Stimulated activated naive CD8-positive, alpha-beta T cell treated with anti-CD3 and anti-CD28 coated beads, Interleukin-15, amount 100 ng/mL, for 72 hours (primary cell): ENCODE measurements at regions not wholly inside any gene's neighbourhood (a gene's known extent, or its start where the extent isn't known, plus 50 kb on each side); places are given as distances from the start of the nearest gene placed in this dataset.

Experiments
- ATAC-seq: fragments of 150-1000 bp; cut with Tn5 transposase; 2 replicates; pipeline ENCODE4 v1.10.0; 2021; ENCODE audit warnings: mild to moderate bottlenecking, moderate library complexity
- DNase-seq, 2 donors: peaks; one replicate each; pipeline ENCODE4 v3.0.0; 2021 to 2022
- H3K27ac Mint-ChIP-seq, 2 donors: one replicate each; pipeline ENCODE4 v1.8.0; 2022; ENCODE audit warnings: mild to moderate bottlenecking in 2 of 2, mixed read lengths in 2 of 2, moderate library complexity in 2 of 2
- H3K27me3 Mint-ChIP-seq: one replicate; pipeline ENCODE4 v1.8.0; 2022; ENCODE audit warnings: mixed read lengths
- H3K4me1 Mint-ChIP-seq: one replicate; pipeline ENCODE4 v1.8.0; 2022; ENCODE audit warnings: mild to moderate bottlenecking, mixed read lengths
- H3K4me3 Mint-ChIP-seq, 2 donors: one replicate each; pipeline ENCODE4 v1.8.0; 2022; ENCODE audit warnings: mild to moderate bottlenecking in 2 of 2, mixed read lengths in 2 of 2, moderate library complexity in 1 of 2
- H3K9me3 Mint-ChIP-seq, 2 donors: one replicate each; pipeline ENCODE4 v1.8.0; 2022; ENCODE audit warnings: mixed read lengths in 2 of 2

DNA sequence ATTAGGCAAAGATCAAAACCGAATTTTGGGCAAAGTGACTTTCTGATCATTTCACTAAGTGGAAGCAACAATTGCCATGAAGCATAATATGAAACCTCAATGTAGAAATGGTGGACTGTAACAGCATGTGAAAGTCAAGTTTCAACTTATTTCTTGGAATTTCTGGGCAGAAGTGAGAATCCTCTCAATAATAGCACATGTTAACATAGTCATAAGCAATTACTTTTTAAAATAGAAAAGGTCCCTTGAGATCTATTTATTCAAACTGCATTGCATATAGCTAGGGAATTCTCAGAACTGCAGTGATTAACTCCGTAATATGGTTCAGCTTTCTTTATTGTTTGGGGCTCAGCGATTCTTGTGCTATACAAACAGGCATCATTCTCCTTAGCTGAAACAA lies 136.7 kb upstream of the ATP2B1 start:
- no peaks in the 10 kb centered on the region for H3K4me1 Mint-ChIP-seq
- no peak overlapping the region for H3K27ac Mint-ChIP-seq
- ATAC-seq (no peak), DNase-seq (no peak)
- H3K4me3 Mint-ChIP-seq = no peak overlapping the region
- H3K9me3 Mint-ChIP-seq = peaks cover 0 to 7% of the 10 kb centered on the region in 2 donors
- H3K27me3 Mint-ChIP-seq = no peaks in the 10 kb centered on the region

DNA sequence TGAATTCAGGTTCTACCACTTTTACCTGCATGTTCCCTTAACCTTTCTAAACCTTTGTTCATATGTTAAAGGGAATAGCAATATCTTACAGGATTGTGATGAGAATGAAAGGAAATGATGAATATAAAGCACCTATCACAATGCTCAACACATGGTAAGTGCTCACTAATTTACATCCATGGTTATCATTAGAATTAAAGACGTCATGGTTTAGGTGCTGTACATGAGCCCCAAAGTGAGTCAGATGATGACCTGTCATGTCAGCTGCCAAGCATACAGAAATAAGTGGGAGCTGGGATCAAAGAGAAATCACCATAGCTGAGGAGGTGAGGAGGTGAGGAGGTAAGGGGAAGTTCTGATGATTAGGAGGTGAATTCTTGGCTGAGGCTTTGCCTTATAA lies 135.9 kb upstream of the ATP2B1 start:
- DNase-seq (no peak), ATAC-seq (no peak)
- Mint-ChIP-seq H3K9me3 (peaks cover 0 to 7% of the 10 kb centered on the region in 2 donors), H3K4me3 (no peak overlapping the region), H3K4me1 (no peaks in the 10 kb centered on the region), H3K27me3 (no peaks in the 10 kb centered on the region), H3K27ac (no peak overlapping the region)

DNA sequence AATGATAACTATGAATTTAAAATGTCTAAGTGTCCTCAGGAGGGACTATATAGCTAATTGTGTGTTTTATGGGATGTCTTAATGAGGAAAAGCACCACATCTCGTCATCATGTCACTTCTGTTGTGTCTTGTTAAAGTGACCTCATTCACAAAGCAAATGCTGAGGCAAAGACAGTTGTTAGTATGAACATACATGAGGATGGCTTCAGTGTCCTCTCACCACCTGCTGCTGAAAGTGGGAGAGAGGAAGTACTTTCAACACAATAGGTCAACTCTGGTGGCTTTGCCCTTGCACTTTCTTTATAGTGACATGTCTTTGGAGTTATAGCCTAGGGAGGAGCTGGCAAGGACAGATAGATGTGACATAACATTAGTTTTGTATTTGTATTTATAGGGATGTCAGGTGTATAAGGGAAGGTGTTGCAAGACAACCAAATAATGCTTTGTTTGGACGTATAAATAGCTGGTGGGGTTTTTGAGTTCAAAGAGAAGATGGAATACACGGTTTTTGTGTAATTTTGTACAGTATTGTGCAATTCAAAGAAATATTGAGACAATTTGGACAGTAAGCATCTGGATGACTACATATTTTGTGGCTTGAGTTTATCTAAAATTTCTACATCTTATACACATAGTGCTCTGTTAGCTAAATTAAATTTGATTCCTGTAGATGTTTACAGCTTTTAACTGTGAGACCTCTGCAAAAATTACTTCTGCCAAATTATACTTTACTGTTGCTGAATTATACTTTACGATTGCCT lies 131.7 kb upstream of the ATP2B1 start:
- DNase-seq (no peak), ATAC-seq (no peak)
- no peak overlapping the region for H3K27ac Mint-ChIP-seq
- no peaks in the 10 kb centered on the region for H3K9me3 Mint-ChIP-seq
- no peak overlapping the region for H3K4me3 Mint-ChIP-seq
- no peaks in the 10 kb centered on the region for H3K4me1 Mint-ChIP-seq
- H3K27me3 Mint-ChIP-seq = no peaks in the 10 kb centered on the region

DNA sequence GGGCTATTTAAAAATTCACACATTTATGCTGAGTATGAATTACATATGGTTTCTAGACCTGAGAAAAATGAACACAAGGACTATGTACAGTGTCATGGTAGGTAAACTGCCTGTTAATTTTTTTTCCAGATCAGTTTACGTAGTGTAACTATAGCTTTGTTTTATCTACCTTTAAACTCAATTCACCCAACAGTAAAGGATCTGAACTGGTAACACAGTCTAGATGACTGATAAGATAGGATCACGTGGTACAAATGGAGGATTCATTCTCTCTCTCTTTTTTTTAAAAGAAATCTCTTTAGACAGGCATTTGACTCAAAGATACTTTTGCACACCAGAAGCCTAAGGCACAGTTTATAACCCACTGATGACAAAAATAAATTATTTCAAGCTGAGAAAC lies 130.8 kb upstream of the ATP2B1 start:
- ATAC-seq (no peak), DNase-seq (no peak)
- Mint-ChIP-seq H3K9me3 (no peaks in the 10 kb centered on the region), H3K4me1 (no peaks in the 10 kb centered on the region), H3K27me3 (no peaks in the 10 kb centered on the region), H3K4me3 (no peak overlapping the region), H3K27ac (no peak overlapping the region)

DNA sequence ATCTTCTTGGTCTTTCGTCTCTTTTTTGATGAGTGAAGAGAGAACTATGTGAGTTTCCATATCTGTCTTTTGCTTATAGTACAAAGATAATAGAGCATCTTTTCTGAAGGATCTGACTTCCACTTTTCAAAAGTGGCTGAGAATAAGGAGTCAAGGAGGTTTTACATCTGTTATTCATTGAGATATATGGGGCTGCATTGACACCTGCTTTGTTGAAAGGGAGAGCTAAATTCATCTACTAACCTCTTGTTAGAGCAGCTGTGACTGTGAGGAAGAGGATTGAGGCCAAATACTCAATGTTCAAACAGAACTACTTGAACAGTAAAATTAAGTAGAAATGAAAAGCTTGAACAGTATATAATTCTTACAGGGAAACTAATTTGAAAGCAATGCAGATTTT lies 130.2 kb upstream of the ATP2B1 start:
- H3K9me3 Mint-ChIP-seq = no peaks in the 10 kb centered on the region
- H3K4me3 Mint-ChIP-seq = no peak overlapping the region
- no peaks in the 10 kb centered on the region for H3K4me1 Mint-ChIP-seq
- H3K27me3 Mint-ChIP-seq = no peaks in the 10 kb centered on the region
- DNase-seq = no peak
- no peak overlapping the region for H3K27ac Mint-ChIP-seq
- ATAC-seq = no peak

DNA sequence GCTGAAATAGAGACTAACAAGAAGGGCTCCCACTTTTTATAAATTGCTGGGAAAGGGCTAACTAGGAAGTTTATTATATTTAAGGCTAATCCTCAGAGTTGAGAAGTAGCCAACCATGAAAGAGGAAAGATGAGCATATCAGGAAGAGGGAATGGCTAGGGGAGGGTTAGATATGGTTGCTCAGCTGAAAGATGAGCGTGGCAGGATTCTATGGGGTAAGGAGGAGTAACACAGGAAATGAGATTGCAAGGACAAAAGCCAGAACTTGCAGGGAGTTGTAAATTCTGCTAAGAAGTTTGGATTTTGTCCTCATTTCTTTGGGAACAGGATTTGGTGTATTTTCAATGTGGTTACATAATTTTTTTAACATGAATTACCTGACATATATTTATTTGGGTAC lies 127.4 kb upstream of the ATP2B1 start:
- no peak for ATAC-seq

DNA sequence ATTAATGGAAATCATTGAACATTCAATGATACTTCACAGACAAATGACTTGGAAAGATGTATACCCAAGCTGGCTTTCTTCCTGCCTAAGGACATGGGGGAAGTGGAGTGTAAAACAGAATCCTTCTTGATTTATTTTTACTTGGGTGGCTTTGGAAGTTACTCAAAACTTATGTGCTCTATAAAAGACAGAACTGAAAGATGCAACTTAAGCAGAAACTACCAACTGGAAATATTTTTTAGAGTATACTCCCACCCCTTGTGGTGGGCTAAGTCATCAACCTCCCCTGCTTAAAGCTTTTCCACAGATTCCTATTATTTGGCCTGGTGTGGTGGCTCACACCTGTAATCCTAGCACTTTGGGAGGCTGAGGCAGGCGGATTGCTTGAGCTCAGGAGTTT lies 126.0 kb upstream of the ATP2B1 start:
- DNase-seq = no peak
- no peak for ATAC-seq
- Mint-ChIP-seq H3K27me3 (no peaks in the 10 kb centered on the region), H3K4me3 (no peak overlapping the region), H3K27ac (no peak overlapping the region), H3K4me1 (no peaks in the 10 kb centered on the region), H3K9me3 (no peaks in the 10 kb centered on the region)

More for the DNA sequence above, 127.4 kb upstream of the ATP2B1 start:
- H3K27me3 Mint-ChIP-seq = no peaks in the 10 kb centered on the region
- H3K4me3 Mint-ChIP-seq = no peak overlapping the region
- H3K9me3 Mint-ChIP-seq = no peaks in the 10 kb centered on the region
- H3K4me1 Mint-ChIP-seq = no peaks in the 10 kb centered on the region
- no peak for DNase-seq
- H3K27ac Mint-ChIP-seq = no peak overlapping the region

DNA sequence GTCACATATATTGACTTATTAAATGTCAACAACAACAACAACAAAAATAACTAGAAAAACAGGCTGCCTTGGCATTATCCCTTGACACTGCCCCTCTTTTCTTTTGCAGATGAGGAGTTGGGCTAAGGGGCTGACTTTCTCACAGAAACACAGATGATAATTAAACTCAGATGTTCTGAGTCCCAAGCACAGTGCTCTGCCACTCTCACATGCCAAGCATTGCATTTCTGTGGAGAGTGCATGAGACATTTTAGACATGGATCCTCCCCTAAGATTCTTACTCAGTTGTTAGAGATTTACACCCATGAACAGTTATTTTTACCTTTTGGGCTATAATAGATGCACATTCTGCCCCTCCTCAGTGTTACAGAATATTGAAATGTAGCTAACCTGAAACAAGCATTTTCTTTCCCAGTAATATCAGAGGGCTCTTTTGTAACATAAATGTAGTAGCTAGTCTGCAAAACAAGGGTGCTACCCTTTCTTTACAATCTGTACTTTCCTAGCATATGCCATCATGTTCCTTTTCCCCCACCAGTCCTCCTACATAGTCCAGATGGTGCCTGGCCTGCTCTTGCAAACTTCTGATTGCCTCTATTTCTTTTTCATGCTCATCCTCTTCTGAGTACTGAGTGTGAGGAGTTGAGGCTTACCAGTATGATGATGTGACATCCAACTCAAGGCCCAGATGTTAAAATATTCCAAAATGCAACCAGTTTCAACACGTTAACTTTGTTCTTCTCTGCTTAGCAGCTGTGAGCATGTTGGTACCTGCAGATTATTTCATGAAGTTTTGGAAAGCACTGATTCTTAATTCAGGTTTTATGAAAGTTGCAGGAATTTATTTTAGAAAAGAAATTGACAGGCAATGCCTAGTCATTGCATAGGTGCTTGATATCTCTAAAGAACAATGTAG lies 125.0 kb upstream of the ATP2B1 start:
- Mint-ChIP-seq H3K9me3 (peaks cover 0 to 7% of the 10 kb centered on the region in 2 donors), H3K4me1 (no peaks in the 10 kb centered on the region), H3K27me3 (no peaks in the 10 kb centered on the region), H3K27ac (no peak overlapping the region), H3K4me3 (no peak overlapping the region)
- ATAC-seq (no peak), DNase-seq (no peak)

DNA sequence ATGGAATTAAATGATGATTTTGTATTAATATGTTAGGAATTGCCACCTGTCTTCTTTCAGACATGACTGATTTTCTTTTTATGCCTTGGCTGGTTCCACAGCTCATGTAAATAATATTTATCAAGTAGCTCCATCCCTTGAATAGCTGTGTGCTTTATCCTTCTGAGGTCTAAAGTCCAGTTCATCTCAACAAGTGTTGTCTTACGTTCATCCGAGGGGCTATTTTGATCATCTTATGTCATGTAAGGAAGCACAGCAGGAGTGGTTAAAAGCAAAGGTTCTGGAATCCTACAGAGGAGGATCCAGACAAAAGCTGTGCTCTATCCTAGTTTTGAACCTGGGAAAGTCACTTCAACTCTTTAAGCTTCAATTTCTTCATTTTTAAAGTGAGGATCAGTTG lies 123.7 kb upstream of the ATP2B1 start:
- no peak for DNase-seq
- no peaks in the 10 kb centered on the region for H3K4me1 Mint-ChIP-seq
- peaks cover 0 to 7% of the 10 kb centered on the region in 2 donors for H3K9me3 Mint-ChIP-seq
- no peak overlapping the region for H3K27ac Mint-ChIP-seq
- H3K4me3 Mint-ChIP-seq = no peak overlapping the region
- H3K27me3 Mint-ChIP-seq = no peaks in the 10 kb centered on the region
- no peak for ATAC-seq

DNA sequence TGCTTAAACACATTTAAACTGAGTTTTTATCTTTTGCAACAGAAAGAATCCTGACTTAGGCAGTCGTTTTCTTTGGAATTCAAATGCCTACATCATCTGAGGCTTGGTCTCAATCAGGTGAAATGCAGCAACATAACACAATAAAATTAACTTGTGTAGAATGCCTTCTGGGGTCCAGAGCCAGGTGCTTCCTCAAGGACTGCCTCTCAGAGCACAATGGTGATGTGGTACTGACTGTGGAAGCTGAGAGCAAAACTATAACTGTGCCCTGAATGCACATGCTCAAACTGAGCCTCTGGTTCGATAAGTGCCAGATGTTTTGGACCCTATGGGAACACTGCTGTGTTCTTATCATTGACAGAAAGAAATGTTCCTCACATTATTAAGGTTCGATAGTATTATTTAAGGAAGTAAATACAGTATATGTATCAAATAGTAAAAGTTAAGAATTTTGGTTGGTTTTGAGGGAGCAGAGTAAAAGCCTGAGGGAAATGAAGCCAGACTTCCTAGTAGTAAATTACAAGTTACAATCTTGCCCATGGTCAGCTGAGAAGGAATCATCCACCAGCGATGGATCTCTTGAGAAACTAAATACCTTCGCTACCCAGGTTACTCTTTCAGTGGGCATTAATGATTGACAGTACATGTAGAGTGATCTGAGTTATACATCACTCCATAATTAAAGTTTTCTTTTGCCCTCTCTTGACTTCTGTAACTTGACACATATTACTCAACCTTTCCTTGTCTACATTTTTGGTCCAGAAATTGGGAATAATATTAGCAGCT lies 122.9 kb upstream of the ATP2B1 start:
- no peak for ATAC-seq
- H3K27ac Mint-ChIP-seq = no peak overlapping the region
- H3K9me3 Mint-ChIP-seq = peaks cover 0 to 7% of the 10 kb centered on the region in 2 donors
- H3K27me3 Mint-ChIP-seq = no peaks in the 10 kb centered on the region
- H3K4me3 Mint-ChIP-seq = no peak overlapping the region
- no peak for DNase-seq
- H3K4me1 Mint-ChIP-seq = peaks cover under 1% of the 10 kb centered on the region

DNA sequence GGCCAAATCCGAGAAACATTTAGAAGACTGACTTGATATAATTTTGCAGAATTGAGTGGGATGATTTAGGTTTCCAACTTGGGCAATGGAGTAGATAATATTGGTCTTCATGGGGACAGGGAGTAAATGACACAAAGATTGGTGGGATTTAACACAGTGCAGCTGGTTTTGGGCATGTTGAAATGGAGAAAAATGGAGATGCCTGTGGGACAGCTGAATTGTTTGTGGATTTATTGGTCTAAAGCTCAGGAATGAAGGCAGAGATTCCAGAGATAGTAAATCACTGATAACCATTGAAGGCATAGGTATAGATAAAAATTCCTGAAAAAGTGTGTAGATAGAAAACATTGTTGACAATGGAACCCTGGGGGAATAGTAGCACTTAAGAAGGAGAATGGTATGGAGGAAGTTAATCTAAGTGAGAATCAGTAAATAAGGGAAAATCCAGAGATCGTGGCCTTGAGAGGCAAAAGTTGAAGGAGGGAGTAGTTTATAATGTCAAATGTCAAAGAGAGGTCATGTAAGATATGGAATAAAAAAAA lies 120.9 kb upstream of the ATP2B1 start:
- Mint-ChIP-seq H3K27me3 (no peaks in the 10 kb centered on the region), H3K27ac (no peak overlapping the region)

DNA sequence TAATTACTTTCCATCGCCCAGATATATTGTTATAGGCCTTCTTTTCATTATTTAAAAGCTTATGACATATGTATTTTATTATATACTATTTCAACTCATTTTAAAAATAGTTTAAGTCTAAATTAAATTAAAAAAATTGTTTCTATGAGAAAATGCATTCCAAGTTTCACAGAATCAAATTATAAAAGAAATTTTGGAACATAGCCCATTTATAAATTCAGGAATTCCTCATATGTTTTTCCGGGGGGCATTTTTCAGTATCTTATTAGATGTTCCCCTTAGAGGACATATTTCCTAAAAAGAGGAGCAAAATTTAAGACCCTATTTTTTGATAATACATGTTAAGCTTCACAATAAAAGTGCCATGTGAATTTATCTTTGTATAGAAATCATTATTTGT lies 119.9 kb upstream of the ATP2B1 start:
- Mint-ChIP-seq H3K4me1 (peaks cover 13% of the 10 kb centered on the region), H3K9me3 (peaks cover 0 to 7% of the 10 kb centered on the region in 2 donors), H3K4me3 (no peak overlapping the region), H3K27ac (no peak overlapping the region), H3K27me3 (no peaks in the 10 kb centered on the region)
- no peak for DNase-seq
- no peak for ATAC-seq

More for the DNA sequence above, 120.9 kb upstream of the ATP2B1 start:
- peaks cover 0 to 7% of the 10 kb centered on the region in 2 donors for H3K9me3 Mint-ChIP-seq
- no peak overlapping the region for H3K4me3 Mint-ChIP-seq
- H3K4me1 Mint-ChIP-seq = peaks cover 13% of the 10 kb centered on the region
- no peak for DNase-seq
- no peak for ATAC-seq

DNA sequence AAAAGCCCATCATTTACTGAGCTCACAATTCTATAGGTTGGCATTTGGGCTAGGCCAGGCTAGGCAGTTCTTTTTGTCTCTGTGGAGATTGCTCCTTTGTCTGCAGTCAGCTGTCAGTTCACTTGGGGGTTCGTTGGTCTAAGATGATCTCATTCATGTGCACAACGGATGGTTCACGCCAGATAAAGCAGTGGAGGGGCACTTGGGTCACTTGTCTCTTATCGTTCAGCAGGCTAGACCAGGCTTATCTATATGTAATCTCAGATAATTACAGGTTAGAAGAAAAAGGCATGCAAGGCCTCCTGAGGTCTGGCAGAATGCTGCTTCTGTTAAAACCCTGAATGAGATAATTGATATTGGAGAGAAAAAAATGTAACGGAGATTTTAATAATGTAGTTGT lies 119.0 kb upstream of the ATP2B1 start:
- no peaks in the 10 kb centered on the region for H3K27me3 Mint-ChIP-seq
- DNase-seq (no peak), ATAC-seq (no peak)
- H3K9me3 Mint-ChIP-seq = peaks cover 0 to 7% of the 10 kb centered on the region in 2 donors
- peaks cover 13% of the 10 kb centered on the region for H3K4me1 Mint-ChIP-seq
- H3K4me3 Mint-ChIP-seq = no peak overlapping the region
- no peak overlapping the region for H3K27ac Mint-ChIP-seq

DNA sequence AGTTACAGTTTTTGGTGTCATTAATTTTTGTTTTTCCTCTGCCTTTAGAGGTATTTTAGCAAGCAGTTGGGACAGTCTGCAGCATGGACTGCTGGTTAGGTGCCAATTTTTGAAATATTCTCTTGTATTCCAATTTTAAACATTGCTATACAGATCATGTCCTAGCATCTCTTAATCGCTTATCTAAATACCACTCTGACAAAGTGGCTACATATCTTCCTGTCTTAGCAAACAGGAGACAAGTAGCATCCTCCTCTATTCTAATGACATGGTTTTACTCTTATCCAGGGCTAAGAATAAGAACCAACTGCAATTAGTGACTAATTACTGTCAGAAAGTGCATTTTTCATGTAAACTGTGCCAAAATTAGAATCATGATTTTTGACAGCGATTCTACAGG lies 117.8 kb upstream of the ATP2B1 start:
- Mint-ChIP-seq H3K27me3 (no peaks in the 10 kb centered on the region), H3K4me3 (no peak overlapping the region), H3K9me3 (peaks cover 0 to 7% of the 10 kb centered on the region in 2 donors), H3K4me1 (peaks cover 13% of the 10 kb centered on the region), H3K27ac (peak overlapping the region in 1 of 2 donors; percentile 76)
- DNase-seq = no peak
- no peak for ATAC-seq
